GM12872 (cell line): ENCODE measurements at regions not wholly inside any gene's neighbourhood (a gene's known extent, or its start where the extent isn't known, plus 50 kb on each side); places are given as distances from the start of the nearest gene placed in this dataset.

Source experiments
- TF ChIP-seq, protein P1 (sequence below): IDR thresholded peaks from 3 replicates; pipeline ENCODE4 v1.5.1; 2011; ENCODE audit warnings: low read depth, mild to moderate bottlenecking, low read length, moderate library complexity; ENCODE audit not compliant: insufficient read depth

DNA sequence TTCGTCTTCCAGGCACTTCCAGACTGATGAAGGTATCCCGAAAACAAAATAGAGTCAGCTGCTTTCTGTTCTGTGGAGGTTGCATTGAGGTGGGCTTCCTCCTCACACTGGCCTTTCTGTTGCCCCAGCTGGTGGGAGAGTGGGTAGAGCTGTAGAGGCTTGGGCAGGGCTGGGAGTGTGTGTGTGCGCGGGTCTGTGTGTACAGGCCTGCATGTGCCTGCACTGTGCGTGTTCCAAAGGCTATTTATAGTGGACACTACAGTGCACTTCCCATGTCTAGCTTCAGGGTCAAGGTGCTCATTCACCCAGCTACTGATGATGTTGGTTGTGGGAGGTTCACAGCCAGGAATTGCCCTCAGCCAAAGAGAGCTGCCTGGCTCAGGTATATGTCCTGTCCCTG lies 260.1 kb upstream of the HABP2 start:
- TF ChIP-seq, protein P1, sequence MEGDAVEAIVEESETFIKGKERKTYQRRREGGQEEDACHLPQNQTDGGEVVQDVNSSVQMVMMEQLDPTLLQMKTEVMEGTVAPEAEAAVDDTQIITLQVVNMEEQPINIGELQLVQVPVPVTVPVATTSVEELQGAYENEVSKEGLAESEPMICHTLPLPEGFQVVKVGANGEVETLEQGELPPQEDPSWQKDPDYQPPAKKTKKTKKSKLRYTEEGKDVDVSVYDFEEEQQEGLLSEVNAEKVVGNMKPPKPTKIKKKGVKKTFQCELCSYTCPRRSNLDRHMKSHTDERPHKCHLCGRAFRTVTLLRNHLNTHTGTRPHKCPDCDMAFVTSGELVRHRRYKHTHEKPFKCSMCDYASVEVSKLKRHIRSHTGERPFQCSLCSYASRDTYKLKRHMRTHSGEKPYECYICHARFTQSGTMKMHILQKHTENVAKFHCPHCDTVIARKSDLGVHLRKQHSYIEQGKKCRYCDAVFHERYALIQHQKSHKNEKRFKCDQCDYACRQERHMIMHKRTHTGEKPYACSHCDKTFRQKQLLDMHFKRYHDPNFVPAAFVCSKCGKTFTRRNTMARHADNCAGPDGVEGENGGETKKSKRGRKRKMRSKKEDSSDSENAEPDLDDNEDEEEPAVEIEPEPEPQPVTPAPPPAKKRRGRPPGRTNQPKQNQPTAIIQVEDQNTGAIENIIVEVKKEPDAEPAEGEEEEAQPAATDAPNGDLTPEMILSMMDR, result no peak

DNA sequence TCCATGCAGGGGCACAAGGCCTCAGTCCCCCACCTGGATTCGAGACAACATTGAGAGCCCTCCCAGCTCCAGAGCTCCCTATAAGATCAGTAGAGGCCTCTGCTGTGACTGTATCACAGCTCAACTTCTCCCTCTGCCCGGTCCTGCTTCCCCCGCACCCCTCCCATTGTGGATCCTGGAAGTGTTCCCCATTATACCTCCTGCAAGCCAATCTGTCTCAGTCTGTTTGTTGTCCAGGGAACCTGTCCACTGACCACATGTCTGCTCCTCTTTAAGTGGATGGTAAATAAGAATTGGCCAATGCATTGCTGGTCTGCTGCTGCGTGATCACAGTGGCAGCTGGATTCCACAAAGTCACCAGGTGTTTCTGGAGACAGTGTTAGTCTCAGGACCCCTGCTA lies 259.7 kb upstream of the HABP2 start:
- TF ChIP-seq, protein P1, result no peak

GRCh38 chr10:113294868-113295267 lies 258.0 kb upstream of the HABP2 start:
- TF ChIP-seq, protein P1, result no peak

DNA sequence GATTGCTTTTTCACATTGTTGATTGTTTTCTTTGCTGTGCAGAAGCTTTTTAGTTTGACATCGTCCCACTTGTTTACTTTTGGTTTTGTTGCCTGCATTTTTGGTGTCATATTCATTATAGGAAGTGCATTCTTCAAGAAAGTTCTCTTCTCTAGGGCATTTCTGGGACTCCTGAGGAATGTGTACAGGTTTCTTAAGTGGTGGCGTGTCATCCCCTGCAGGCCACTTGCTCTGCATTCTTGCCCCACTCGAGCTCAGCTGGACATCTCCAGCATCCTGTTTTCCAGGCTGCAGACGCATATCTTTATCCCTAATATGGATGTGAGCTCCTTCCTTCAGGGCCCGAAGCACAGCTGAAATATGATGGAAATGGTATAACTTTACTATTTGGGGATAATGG lies 255.6 kb upstream of the HABP2 start:
- TF ChIP-seq, protein P1, result no peak

DNA sequence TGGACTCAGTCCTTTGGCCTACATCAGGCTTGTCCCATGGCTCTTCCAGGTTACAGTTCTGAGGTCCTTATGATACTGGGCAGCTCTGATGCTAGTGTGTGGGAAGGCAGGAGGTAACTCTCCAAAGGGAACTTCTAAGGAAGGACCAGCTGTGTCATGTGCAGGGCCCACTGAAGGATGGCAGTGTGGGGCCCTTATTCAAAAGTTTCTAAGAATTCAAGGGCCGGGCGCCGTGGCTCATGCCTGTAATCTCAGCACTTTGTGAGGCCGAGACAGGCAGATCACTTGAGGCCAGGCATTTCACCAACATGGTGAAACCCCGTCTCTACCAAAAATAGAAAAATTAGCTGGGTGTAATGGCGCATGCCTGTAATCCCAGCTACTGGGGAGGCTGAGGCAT lies 254.2 kb upstream of the HABP2 start:
- TF ChIP-seq, protein P1, result no peak

- TF ChIP-seq, protein P1, result no peak
These were observed 252.7 kb upstream of the HABP2 start for GRCh38 chr10:113300201-113300600.

DNA sequence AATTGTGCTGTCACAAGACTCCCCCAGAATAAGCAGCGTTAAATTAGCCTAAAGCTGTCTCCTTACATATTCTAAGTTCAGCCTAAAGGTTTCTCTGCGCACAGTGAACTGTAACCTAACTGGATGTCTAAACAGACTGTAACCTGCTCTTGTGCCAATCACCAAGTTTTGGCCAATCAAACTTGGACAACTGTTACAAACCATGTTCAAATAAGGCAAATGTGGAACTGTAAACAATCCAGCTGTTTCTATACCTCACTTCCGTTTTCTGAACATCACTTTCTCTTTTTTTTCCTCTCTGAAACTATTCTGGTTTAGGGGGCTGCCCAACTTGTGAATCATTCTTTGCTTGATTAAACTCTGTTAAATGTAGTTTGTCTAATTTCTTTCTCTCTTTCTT lies 252.2 kb upstream of the HABP2 start:
- TF ChIP-seq, protein P1, result no peak
